MM.1S (cell line): ENCODE measurements at regions not wholly inside any gene's neighbourhood (a gene's known extent, or its start where the extent isn't known, plus 50 kb on each side); places are given as distances from the start of the nearest gene placed in this dataset.

Experiments
- DNase-seq: peaks from one replicate; pipeline ENCODE4 v3.0.0-alpha.2; 2015
- H2AFZ ChIP-seq: fragments of 300-600 bp; sonication (generic); 2 replicates; pipeline ENCODE4 v1.6.0; 2016; ENCODE audit warnings: antibody characterized with exemption, low read length
- H3F3A ChIP-seq: fragments of 300-600 bp; sonication (generic); 2 replicates; pipeline ENCODE4 v1.6.1; 2016; ENCODE audit warnings: mild to moderate bottlenecking, antibody characterized with exemption, low read length, moderate library complexity, mixed read lengths; ENCODE audit not compliant: insufficient read depth
- H3K27ac ChIP-seq: fragments of 300-600 bp; sonication (generic); 2 replicates; pipeline ENCODE4 v1.5.1; 2016; ENCODE audit warnings: mild to moderate bottlenecking, low read length
- H3K27me3 ChIP-seq: fragments of 300-600 bp; sonication (generic); replicated peaks from 2 replicates; pipeline ENCODE4 v1.6.0; 2016; ENCODE audit warnings: low read length; ENCODE audit not compliant: insufficient read depth
- H3K36me3 ChIP-seq: fragments of 300-600 bp; sonication (generic); replicated peaks from 2 replicates; pipeline ENCODE4 v1.6.1; 2016; ENCODE audit warnings: mild to moderate bottlenecking, low read length, mixed read lengths; ENCODE audit not compliant: insufficient read depth
- H3K4me1 ChIP-seq: fragments of 300-600 bp; sonication (generic); 2 replicates; pipeline ENCODE4 v1.6.1; 2016; ENCODE audit warnings: low read length, mixed read lengths
- H3K4me2 ChIP-seq: fragments of 300-600 bp; sonication (generic); 2 replicates; pipeline ENCODE4 v1.6.0; 2016; ENCODE audit warnings: low read depth, low read length
- H3K4me3 ChIP-seq: fragments of 300-600 bp; sonication (generic); 2 replicates; pipeline ENCODE4 v1.5.1; 2016; ENCODE audit warnings: low read length, mixed read lengths
- H3K79me2 ChIP-seq: fragments of 300-600 bp; sonication (generic); 2 replicates; pipeline ENCODE4 v1.6.1; 2016; ENCODE audit warnings: mixed run types, low read length, mixed read lengths
- H3K9ac ChIP-seq: fragments of 300-600 bp; sonication (generic); 2 replicates; pipeline ENCODE4 v1.6.1; 2016; ENCODE audit warnings: low read length, mixed read lengths
- H3K9me2 ChIP-seq: fragments of 300-600 bp; sonication (generic); replicated peaks from 2 replicates; pipeline ENCODE4 v1.6.1; 2016; ENCODE audit warnings: mild to moderate bottlenecking, low read length, mixed read lengths; ENCODE audit not compliant: insufficient read depth
- H3K9me3 ChIP-seq: fragments of 300-600 bp; sonication (generic); replicated peaks from 2 replicates; pipeline ENCODE4 v1.6.1; 2016; ENCODE audit warnings: mild to moderate bottlenecking, low read length, mixed read lengths; ENCODE audit not compliant: insufficient read depth
- H4K20me1 ChIP-seq: fragments of 300-600 bp; sonication (generic); 2 replicates; pipeline ENCODE4 v1.6.1; 2016; ENCODE audit warnings: mild to moderate bottlenecking, low read length, moderate library complexity, mixed read lengths; ENCODE audit not compliant: insufficient read depth
- EZH2 ChIP-seq: fragments of 300-600 bp; sonication (generic); optimal IDR thresholded peaks from 2 replicates; pipeline ENCODE3; 2017; ENCODE audit warnings: low read depth, mild to moderate bottlenecking, antibody characterized with exemption, low read length, mixed read lengths
- EZH2phosphoT487 ChIP-seq: fragments of 300-600 bp; sonication (generic); IDR thresholded peaks from 2 replicates; pipeline ENCODE4 v1.6.1; 2018; ENCODE audit warnings: antibody characterized with exemption, low read length
- TF ChIP-seq, protein P1 (sequence below): fragments of 300-600 bp; sonication (generic); IDR thresholded peaks from 2 replicates; pipeline ENCODE4 v1.5.1; 2016; ENCODE audit warnings: antibody characterized with exemption, low read length, mixed read lengths

DNA sequence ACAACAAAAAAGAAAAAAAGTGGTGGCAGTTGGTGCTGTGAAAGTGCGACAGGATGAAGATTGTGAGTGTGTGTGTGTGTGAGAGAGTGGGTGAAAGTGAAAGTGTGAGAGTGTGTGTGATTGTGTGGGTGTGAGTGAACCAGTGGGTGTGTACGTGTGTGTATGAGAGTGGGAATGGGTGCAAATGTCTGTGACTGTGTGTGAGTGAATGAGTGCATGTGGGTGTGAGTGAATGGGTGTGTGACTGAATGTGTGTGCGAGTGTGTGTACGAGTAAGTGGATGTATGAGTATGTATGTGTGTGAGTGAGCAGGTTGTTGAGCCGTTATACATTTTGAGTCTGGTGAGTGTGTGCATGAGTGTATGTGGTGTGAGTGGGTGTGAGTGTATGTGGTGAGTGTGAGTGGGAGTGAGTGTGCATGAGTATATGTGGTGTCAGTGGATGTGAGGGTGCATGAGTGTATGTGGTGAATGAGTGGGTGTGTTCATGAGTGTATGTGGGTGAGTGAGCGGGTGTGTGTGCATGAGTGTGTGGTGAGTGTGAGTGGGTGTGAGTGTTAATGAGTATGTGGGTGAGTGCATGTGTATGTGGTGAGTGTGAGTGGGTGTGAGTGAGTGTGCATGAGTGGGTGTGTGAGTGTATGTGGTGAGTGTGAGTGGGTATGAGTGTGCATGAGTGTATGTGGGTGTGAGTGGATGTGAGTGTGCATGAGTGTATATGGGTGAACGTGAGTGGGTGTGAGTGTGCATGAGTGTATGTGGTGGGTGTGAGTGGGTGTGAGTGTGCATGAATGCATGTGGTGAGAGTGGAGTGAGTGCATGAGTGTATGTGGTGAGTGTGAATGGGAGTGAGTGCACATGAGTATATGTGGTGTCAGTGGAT, 69.3 kb upstream of the HPCAL1 start:
- Histone ChIP-seq H3K36me3 (no peaks in the 10 kb centered on the region), H3K9me3 (no peaks in the 10 kb centered on the region), H3K27me3 (peaks cover 29% of the 10 kb centered on the region), H3K79me2 (no peaks in the 10 kb centered on the region), H4K20me1 (no peaks in the 10 kb centered on the region), H2AFZ (no peak overlapping the region), H3F3A (no peaks in the 10 kb centered on the region), H3K4me2 (no peak overlapping the region), H3K4me1 (no peaks in the 10 kb centered on the region), H3K4me3 (no peak overlapping the region), H3K9ac (no peak overlapping the region), H3K27ac (no peak overlapping the region), H3K9me2 (no peaks in the 10 kb centered on the region)
- DNase-seq, result no peak
- TF ChIP-seq EZH2phosphoT487 (no peak), EZH2 (no peak)
- TF ChIP-seq, protein P1, sequence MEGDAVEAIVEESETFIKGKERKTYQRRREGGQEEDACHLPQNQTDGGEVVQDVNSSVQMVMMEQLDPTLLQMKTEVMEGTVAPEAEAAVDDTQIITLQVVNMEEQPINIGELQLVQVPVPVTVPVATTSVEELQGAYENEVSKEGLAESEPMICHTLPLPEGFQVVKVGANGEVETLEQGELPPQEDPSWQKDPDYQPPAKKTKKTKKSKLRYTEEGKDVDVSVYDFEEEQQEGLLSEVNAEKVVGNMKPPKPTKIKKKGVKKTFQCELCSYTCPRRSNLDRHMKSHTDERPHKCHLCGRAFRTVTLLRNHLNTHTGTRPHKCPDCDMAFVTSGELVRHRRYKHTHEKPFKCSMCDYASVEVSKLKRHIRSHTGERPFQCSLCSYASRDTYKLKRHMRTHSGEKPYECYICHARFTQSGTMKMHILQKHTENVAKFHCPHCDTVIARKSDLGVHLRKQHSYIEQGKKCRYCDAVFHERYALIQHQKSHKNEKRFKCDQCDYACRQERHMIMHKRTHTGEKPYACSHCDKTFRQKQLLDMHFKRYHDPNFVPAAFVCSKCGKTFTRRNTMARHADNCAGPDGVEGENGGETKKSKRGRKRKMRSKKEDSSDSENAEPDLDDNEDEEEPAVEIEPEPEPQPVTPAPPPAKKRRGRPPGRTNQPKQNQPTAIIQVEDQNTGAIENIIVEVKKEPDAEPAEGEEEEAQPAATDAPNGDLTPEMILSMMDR, result no peak

DNA sequence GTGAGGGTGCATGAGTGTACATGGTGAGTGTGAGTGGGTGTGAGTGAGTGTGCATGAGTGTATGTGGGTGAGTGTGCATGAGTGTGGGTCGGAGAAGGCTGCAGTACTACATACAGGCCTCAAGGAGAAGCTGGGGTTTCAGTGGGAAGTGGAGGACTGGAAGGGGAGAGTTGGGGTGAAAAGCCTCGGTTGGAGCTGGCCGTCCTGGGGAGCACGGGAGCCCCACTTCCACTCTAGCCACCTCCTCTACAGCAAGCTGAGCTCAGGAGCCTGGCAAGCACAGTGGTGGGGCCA, 68.7 kb upstream of the HPCAL1 start:
- TF ChIP-seq EZH2phosphoT487, result no peak
- H3K27me3 ChIP-seq, result peaks cover 29% of the 10 kb centered on the region
- no peaks in the 10 kb centered on the region for H3K4me1 ChIP-seq
- no peak for DNase-seq
- no peaks in the 10 kb centered on the region for H3K9me3 ChIP-seq
- H3K9ac ChIP-seq, result no peak overlapping the region
- H3K27ac ChIP-seq, result no peak overlapping the region
- H3K4me3 ChIP-seq, result no peak overlapping the region
- H3K4me2 ChIP-seq, result no peak overlapping the region
- H3K9me2 ChIP-seq, result no peaks in the 10 kb centered on the region
- no peak overlapping the region for H2AFZ ChIP-seq
- no peaks in the 10 kb centered on the region for H4K20me1 ChIP-seq
- no peaks in the 10 kb centered on the region for H3K36me3 ChIP-seq
- no peaks in the 10 kb centered on the region for H3F3A ChIP-seq
- no peaks in the 10 kb centered on the region for H3K79me2 ChIP-seq

DNA sequence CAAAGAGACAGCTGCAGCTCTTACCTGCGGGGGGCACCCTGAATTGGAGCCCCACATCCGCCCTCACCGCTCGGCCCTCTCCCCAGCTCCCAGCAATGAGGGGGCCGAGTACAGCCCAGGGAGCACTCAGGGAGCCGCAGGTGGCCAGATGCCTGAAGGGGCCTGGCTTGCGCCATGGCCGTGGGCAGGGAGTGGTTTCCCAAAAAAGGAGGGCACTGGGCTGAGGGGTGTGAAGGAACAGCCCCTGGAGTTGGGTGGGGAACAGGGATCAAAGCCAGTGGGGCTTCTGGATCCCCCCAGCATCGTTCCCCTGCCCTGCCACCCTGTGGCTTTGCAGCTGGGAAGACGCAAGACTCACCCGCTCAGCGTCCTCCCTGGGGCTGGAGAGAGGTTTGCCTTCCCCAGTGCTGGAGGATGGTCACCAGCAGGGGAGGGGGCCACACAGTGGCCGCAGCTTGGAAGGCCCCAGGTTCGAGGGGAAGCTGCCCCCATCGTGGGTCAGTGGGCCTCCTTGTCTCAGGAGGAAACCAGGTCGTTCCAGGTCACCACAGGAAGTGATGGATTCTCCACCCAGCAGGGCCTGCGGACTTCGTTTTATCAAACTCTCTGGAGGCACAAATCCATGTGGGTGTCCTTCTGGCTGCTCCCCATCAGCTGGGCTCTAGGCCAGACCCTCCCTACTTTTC, 68.2 kb upstream of the HPCAL1 start:
- no peak for DNase-seq
- no peak overlapping the region for H3K4me3 ChIP-seq
- H3K9ac ChIP-seq, result no peak overlapping the region
- H3K27me3 ChIP-seq, result peaks cover 35% of the 10 kb centered on the region
- no peaks in the 10 kb centered on the region for H3K79me2 ChIP-seq
- no peaks in the 10 kb centered on the region for H3K9me2 ChIP-seq
- no peaks in the 10 kb centered on the region for H4K20me1 ChIP-seq
- no peaks in the 10 kb centered on the region for H3K4me1 ChIP-seq
- H3K4me2 ChIP-seq, result no peak overlapping the region
- H2AFZ ChIP-seq, result no peak overlapping the region
- H3F3A ChIP-seq, result no peaks in the 10 kb centered on the region
- H3K9me3 ChIP-seq, result no peaks in the 10 kb centered on the region
- H3K36me3 ChIP-seq, result no peaks in the 10 kb centered on the region
- H3K27ac ChIP-seq, result no peak overlapping the region
- TF ChIP-seq EZH2, result no peak
- TF ChIP-seq, protein P1, result no peak
- no peak for TF ChIP-seq EZH2phosphoT487
